HG03064 (cell line): ENCODE measurements at regions not wholly inside any gene's neighbourhood (a gene's known extent, or its start where the extent isn't known, plus 50 kb on each side); places are given as distances from the start of the nearest gene placed in this dataset.
"Not testable (repeated sequence)": the region's sequence is repeated elsewhere in the genome, so short reads cannot be mapped to it uniquely, and the experiment has no call there.

Experiments used
- ATAC-seq: cut with Tn5 transposase; IDR thresholded peaks from one replicate; pipeline ENCODE4 v1.9.1; 2021; ENCODE audit warnings: low read depth; ENCODE audit not compliant: unreplicated experiment

DNA sequence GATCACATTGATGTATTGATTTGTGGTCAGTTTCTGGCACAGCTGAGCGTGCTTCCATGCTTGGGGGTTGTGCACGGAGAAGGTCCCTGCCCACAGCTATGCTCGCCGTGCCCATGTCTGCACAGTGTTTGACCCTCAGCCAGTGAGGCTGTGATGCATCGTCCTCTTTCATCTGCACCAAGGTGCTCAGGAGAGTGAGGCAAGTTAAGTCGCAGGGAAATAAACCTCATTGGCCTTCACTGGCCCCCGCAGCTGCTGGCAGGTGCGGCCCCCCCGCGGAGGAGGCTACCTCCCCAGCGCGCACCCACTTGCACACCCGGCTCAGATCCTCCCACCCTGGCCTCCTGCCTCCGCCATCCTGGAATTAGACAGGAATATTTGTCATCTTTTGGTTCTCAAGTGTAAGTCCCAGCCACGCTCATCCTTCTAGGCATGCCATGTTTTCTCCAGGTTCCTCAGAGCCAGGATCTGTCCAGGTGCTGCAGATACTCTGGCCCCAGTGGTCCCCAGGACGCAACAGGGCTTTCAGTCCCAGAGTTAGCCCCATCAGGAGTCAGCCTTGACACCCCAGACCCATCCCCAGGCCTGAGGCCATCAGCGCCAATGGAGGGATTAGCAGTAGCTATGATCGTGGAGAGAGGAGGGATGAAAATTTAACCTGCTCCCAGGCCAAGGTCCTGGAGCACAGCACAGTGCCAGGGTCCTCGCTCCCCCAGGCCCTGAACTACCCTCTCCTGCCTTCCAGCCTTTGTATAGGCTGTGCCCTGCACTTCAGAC, 93.7 kb downstream of the OAT start:
- ATAC-seq = no peak

DNA sequence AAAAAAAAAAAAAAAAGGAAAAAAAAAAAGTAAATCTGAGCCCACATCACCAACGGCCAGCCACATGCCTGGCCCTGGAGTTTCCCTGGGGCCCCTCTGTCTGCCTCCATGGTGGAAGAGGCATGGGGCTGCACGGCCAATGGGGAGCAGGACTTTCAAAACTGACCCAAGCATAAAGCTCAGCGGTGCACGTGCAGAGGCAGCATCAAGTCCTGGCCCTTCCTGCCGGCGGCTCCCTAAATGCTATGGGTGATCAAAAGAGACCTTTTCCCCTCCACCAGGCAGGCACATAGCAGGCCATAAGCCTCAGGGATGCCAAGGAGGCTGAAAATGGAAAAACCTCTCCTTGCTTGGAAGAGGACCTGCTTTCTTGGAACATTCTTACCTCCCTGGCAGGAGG, 94.3 kb downstream of the OAT start:
- no peak for ATAC-seq

- no peak for ATAC-seq
Measured at GRCh38 chr10:124323806-124324205, 94.9 kb downstream of the OAT start.

- ATAC-seq = no peak
Measured at GRCh38 chr10:124323111-124323725, 95.5 kb downstream of the OAT start.

DNA sequence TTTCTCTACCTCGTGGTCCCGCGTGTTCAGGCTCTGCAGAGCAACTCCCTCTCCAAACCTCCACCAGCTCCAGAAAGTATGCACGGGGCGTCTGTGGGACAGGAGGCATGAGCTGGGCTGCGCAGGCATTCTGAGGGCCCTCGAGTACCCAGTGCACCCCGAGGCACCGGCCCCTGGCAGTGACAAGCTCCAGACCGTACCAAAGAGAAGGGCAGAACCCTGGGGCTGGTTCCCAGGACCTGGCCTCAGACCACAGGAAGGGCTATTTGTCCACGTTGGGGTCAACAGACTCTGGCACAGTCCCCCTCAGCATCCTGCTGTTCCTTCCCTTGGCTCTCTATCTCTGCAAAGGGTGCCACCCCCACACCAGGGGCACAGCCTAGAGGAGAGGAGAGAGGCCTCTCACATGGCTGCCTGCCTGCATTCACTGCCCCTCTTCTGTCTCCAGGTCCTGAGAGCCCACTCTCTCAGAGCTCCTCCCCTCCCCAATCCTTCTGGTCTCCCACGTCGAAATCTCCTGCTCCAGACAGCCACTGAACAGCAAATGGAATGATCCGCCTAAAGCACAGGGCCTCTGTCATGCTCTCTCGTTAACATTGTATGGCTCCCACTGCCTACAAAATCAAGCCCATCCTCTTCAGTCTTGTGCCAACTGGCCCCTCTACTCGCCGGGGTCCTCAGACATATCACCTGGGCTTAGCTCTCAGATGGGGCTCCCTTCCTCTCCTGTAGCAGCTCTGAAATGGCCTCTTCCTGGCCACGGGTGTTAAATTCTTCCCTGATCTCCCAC, 96.3 kb downstream of the OAT start:
- ATAC-seq = no peak

- ATAC-seq = no peak
Measured at GRCh38 chr10:124321433-124322089, 97.2 kb downstream of the OAT start.

- no peak for ATAC-seq
Measured at GRCh38 chr10:124320778-124321432, 97.8 kb downstream of the OAT start.

- ATAC-seq = no peak
Measured at GRCh38 chr10:124319926-124320391, 98.8 kb downstream of the OAT start.

- ATAC-seq = not testable (repeated sequence)
Measured at GRCh38 chr10:124319520-124319919, 99.2 kb downstream of the OAT start.

GRCh38 chr10:124318811-124319210, 99.9 kb downstream of the OAT start:
- ATAC-seq = no peak

- no peak for ATAC-seq
Measured at GRCh38 chr10:124318076-124318475, 100.6 kb downstream of the OAT start.

DNA sequence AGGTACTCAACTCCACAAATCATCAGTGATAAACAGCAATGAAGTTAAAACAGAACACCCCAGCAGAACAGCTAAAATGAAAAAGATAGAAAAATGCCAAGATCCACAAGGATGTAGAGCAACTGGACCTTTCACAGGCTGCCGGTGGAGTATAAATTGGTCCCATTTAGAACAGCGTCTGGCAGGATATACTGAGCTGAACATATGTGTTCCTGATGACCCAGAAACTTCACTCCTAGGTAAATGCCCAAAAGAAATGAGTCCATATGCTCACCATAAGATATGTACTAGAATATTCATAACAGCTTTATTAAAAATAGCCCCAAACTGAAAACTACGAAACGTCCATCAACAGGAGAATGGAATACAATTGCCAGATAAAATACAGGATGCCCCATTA, 102.4 kb downstream of the OAT start:
- ATAC-seq = no peak

DNA sequence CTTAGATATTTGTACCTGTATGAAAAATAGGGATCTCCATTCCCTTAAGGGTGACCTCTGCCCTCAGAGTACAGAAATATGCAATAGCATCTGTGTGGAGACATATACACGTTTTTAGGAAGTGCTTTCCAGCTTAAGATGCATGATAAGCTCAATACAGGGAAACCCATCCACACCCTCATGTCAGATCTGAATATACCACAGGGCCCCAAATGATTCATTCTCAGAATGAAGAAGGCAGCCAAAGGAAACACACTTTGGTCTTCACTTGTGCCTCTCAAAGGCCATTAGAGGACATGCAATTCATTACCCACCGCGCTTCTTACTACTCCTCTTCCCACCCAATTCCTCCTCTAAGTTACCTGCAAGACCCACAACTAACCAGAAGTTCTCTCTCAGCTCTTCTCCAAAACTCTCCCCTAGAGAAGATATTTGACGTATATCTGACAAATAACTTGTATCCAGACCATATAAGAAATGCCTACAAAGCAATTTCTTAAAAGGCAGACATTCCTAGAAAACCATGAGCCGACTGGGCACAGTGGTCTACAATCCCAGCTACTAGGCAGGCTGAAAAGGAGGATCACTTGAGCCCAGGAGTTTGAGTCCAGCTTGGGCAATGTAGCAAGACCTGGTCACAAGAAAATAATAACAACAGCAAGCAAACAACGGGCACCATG, 103.0 kb downstream of the OAT start:
- no peak for ATAC-seq

- ATAC-seq = no peak
Measured at GRCh38 chr10:124313374-124313773, 105.3 kb downstream of the OAT start.

GRCh38 chr10:124308811-124309210, 109.9 kb downstream of the OAT start:
- no peak for ATAC-seq

DNA sequence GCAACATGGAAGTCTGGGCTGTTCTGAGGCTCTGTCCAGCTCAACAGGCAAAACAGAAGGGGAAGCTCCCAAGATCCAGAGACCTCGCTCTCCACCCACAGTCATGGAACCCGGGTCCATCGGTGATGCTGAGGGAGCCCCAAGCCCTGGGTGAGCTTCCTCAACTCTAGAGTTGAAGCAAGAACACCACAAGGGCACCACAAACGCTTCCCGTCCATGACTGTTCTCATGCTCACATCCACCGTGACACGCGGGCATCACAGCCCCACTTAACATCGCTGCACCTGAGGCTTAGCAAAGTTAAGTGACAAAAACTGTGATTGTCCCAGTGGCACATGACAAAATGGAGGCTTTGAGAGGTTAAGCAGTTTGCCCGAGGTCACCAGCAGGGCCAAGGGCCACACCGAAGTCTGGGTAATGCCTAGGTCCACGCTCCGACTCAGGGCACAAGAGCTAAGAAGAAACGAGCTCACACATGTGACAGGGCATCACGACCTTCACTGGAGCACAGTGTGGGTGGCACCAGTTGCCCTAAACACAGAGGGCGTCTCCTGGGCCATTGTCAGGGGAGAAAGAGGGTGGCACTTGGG, 110.6 kb downstream of the OAT start:
- no peak for ATAC-seq

- no peak for ATAC-seq
Measured at GRCh38 chr10:124307591-124307990, 111.1 kb downstream of the OAT start.

DNA sequence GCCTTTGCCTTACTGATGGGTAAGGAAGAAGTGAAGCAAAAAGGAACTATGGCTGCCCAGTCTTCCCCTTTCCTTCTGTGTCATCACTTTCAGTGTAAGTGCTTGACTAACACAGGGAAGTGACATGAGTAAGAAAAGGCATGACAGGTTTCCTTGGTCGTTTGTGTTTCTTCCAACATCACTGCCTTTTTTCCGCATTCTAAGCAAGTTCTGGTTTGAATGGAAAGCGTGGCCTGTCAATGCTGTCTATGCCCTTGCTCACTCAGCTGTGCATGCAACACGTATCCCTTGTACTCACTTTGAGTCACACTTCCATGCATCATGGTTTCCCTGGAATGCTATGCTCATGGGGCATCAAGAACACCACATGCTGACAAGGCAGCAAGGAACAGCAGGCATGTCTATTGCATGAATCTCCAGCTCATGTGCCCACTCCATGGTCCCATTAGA, 111.8 kb downstream of the OAT start:
- ATAC-seq = no peak

DNA sequence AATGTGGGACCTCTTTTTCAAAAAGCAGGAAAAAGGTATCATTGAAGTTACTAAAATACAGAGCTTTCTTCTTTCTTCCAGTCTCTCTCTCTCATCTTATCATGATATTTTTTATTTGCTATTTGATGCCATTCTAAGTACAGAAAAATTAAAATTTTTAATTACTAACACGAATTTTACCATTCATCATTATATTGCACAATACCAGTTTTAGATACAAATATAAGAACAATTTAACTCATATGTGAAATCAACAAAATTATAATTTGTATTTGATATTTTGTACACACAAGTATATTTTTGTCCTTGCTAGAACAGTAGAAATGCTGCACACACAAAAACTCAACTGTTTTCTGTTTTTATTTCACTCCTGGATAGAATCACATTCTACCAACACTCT, 112.2 kb downstream of the OAT start:
- no peak for ATAC-seq
